Astrocyte of the spinal cord (primary cell): ENCODE measurements at regions not wholly inside any gene's neighbourhood (a gene's known extent, or its start where the extent isn't known, plus 50 kb on each side); places are given as distances from the start of the nearest gene placed in this dataset.

Experiments used
- DNase-seq: peaks from one replicate; pipeline ENCODE4 v3.0.0; 2011; ENCODE audit warnings: low read depth, low spot score
- H3K4me3 ChIP-seq: 2 replicates; pipeline ENCODE4 v1.5.1; 2011; ENCODE audit warnings: low read depth, mild to moderate bottlenecking, low read length, moderate library complexity
- in situ Hi-C: cut with HindIII; loops from 2 replicates; pipeline ENCODE4 v1.10.0; 2017; ENCODE audit warnings: low sequenced_read_pairs
- TF ChIP-seq, protein P1 (sequence below): IDR thresholded peaks from 2 replicates; pipeline ENCODE4 v1.5.1; 2012; ENCODE audit warnings: low read depth, mild to moderate bottlenecking, low read length, inconsistent platforms

DNA sequence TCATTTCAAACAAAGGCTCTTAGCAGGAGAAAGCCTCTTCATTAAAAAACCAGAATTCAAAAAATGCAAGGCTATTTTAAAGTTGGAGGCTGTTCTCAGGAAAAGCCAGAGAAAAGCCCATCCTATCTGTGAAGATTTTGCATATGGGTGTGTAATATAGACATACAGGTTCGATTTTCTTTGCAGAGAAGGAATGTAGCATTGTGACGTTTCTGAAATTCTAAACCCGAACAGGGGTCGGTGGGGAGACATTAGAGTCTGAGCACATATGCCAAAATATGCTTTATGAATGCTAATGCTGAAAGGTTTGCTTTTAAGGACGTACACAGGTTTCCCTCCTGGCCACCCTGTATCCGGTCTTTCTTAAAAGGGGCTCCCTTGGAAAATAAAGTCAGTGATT, 363.1 kb upstream of the PAPPA start:
- H3K4me3 ChIP-seq: no peak overlapping the region
- TF ChIP-seq, protein P1, sequence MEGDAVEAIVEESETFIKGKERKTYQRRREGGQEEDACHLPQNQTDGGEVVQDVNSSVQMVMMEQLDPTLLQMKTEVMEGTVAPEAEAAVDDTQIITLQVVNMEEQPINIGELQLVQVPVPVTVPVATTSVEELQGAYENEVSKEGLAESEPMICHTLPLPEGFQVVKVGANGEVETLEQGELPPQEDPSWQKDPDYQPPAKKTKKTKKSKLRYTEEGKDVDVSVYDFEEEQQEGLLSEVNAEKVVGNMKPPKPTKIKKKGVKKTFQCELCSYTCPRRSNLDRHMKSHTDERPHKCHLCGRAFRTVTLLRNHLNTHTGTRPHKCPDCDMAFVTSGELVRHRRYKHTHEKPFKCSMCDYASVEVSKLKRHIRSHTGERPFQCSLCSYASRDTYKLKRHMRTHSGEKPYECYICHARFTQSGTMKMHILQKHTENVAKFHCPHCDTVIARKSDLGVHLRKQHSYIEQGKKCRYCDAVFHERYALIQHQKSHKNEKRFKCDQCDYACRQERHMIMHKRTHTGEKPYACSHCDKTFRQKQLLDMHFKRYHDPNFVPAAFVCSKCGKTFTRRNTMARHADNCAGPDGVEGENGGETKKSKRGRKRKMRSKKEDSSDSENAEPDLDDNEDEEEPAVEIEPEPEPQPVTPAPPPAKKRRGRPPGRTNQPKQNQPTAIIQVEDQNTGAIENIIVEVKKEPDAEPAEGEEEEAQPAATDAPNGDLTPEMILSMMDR: no peak
- in situ Hi-C loops: no loop called here
- no peak for DNase-seq

DNA sequence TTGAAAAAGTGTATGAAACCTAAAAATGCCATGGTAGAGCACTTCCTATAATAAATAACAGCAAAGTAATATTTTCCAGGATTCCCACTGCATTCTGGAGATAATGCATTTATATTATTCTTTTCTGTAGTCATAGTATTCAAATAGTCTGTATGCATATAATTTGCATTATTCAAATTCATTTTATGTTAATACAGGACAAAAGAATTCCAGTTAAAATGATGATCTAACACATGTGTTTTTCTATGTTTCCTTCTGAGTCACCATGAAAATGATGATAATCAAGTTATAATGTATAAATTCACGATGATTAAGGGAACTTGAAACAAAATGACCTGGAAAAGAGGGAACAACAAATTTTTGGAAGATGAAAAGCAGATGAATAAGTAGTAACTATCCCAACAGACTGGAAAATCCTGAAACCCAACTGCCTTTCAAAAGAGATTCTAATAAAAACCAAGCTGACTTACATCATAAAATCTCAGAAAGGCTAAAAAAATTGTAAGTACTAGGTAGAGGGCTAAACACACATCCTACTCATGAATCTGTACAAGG, 358.6 kb upstream of the PAPPA start:
- no peak overlapping the region for H3K4me3 ChIP-seq
- TF ChIP-seq, protein P1: no peak
- in situ Hi-C loops: no loop called here
- no peak for DNase-seq

DNA sequence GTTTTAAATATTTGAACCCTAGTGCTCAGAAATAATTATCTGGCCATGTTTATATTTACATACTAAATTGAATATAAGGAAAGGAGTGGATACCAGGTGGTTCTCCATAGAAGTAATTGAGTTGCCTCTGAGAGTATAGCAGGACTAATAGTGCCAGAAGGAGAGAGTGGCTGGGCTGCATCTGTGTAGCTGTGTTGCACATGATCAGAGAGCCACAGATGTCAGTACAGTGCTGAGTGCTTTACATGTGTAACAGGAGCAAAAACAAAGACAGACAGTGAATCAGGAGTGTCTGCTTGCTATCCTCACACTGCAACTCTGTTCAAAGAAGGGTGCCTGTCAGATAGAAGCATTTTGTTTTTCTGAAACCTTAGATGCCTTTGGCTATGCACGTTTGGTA, 353.9 kb upstream of the PAPPA start:
- H3K4me3 ChIP-seq: no peak overlapping the region
- in situ Hi-C loops: no loop called here
- TF ChIP-seq, protein P1: no peak
- DNase-seq: no peak

DNA sequence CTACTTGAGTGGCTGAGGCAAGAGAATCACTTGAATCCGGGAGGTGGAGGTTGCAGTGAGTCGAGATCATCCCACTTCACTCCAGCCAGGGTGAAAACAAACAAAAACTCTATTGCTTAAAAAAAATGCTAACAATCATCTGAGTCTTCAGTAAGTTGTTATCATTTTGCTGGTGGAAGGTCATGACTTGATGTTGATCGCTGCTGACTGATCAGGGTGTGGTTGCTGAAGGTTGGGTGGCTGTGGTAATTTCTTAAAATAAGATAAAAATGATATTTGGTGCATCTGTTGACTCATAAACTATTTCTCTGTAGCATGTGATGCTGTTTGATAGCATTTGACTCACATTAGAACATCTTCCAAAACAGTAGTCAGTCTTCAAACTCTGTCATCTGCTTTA, 349.4 kb upstream of the PAPPA start:
- TF ChIP-seq, protein P1: no peak
- DNase-seq: no peak

DNA sequence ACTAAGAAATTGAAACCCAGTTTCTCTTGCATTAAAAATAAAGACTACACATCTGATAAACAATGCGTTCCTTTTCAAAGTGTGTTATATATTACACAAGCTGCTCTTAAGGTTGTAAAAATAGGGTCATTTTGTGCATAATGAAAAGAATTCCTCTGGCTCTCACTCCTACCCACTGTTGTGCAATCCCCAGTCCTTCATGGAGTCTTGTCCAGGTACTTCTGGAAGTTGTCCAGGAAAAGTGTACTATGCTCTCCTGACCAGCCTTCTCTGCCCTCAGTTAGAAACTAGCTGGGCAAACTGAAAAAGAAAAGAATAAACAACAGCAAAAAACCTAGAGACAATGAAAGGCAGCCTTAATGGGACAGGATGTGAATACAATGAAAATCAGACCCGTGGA, 345.5 kb upstream of the PAPPA start:
- TF ChIP-seq, protein P1: no peak
- H3K4me3 ChIP-seq: no peak overlapping the region
- no peak for DNase-seq
- in situ Hi-C loops: no loop called here

More for the DNA sequence above, 349.4 kb upstream of the PAPPA start:
- in situ Hi-C loops: no loop called here
- no peak overlapping the region for H3K4me3 ChIP-seq

DNA sequence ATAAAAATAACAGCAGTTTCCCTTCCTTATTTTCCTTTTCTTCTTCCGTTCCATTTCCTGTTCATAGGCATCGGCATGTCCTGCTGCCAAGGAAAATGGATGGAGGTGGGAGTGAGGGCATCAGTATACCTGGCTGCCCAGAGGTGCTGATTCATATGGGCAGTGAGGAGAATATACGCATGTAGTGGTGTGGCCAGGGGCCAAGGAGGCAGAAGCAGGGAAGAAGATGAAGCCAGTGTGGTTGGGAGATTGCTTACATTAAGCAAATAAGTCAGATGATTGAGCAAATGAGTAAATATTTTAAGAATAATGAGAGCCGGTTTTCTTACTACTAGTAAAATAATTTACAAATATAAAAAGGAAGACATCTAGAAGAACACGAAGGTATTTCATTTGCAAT, 344.9 kb upstream of the PAPPA start:
- H3K4me3 ChIP-seq: no peak overlapping the region
- TF ChIP-seq, protein P1: no peak
- DNase-seq: peak; percentile 31
- in situ Hi-C loops: no loop called here

DNA sequence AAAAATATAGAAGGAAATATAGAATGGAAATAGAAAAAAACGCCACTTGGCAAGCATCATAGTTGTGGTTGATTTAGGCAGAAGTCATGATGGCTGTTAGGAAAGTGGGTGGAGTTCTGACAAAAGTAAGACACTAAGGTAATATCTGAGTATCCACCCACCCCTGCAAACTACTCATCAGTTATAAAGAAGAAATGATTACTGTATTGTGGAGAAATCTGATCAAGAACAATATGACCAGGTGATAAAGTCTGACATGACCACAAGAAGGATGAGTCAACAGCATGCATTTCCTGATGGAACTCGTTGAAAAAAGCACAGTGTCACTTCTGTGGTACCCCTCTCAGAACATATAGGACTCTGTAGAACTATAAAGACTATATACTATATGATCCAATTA, 343.4 kb upstream of the PAPPA start:
- DNase-seq: no peak
- TF ChIP-seq, protein P1: no peak
- in situ Hi-C loops: no loop called here
- H3K4me3 ChIP-seq: no peak overlapping the region
